OCI-LY1 (cell line): ENCODE measurements at regions not wholly inside any gene's neighbourhood (a gene's known extent, or its start where the extent isn't known, plus 50 kb on each side); places are given as distances from the start of the nearest gene placed in this dataset.

Experiments
- EZH2 ChIP-seq: fragments of 200-600 bp; sonication (generic), shearing (Covaris generic); IDR thresholded peaks from 2 replicates; pipeline ENCODE4 v1.8.0; 2017; ENCODE audit warnings: borderline replicate concordance, mixed run types, mild to moderate bottlenecking, antibody characterized with exemption, low read length, moderate library complexity, mixed read lengths
- TF ChIP-seq, protein P1 (sequence below): fragments of 200-600 bp; sonication (generic), shearing (Covaris generic); IDR thresholded peaks from 2 replicates; pipeline ENCODE4 v1.5.1; 2017; ENCODE audit warnings: mild to moderate bottlenecking, antibody characterized with exemption, low read length, moderate library complexity, mixed read lengths

GRCh38 chr3:99031778-99032177 lies 130.3 kb upstream of the DCBLD2 start:
- TF ChIP-seq, protein P1, sequence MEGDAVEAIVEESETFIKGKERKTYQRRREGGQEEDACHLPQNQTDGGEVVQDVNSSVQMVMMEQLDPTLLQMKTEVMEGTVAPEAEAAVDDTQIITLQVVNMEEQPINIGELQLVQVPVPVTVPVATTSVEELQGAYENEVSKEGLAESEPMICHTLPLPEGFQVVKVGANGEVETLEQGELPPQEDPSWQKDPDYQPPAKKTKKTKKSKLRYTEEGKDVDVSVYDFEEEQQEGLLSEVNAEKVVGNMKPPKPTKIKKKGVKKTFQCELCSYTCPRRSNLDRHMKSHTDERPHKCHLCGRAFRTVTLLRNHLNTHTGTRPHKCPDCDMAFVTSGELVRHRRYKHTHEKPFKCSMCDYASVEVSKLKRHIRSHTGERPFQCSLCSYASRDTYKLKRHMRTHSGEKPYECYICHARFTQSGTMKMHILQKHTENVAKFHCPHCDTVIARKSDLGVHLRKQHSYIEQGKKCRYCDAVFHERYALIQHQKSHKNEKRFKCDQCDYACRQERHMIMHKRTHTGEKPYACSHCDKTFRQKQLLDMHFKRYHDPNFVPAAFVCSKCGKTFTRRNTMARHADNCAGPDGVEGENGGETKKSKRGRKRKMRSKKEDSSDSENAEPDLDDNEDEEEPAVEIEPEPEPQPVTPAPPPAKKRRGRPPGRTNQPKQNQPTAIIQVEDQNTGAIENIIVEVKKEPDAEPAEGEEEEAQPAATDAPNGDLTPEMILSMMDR = no peak
- no peak for TF ChIP-seq EZH2
